ENCODE measurements at regions not wholly inside any gene's neighbourhood (a gene's known extent, or its start where the extent isn't known, plus 50 kb on each side); places are given as distances from the start of the nearest gene placed in this dataset.

- no peak overlapping the region for H3K27ac ChIP-seq (ENCODE audit: low read depth, low read length, severe bottlenecking)
- H3K36me3 ChIP-seq (ENCODE audit: control insufficient read depth, insufficient read depth, low read length), result no peaks in the 10 kb centered on the region
- no peaks in the 10 kb centered on the region for H3K9me3 ChIP-seq (ENCODE audit: control insufficient read depth, low read length)
- no peak overlapping the region for H3K4me3 ChIP-seq (ENCODE audit: extremely low read depth, insufficient read depth, low read length, poor library complexity, severe bottlenecking)
- H3K4me1 ChIP-seq (ENCODE audit: control insufficient read depth, insufficient read depth, low read length, poor library complexity, severe bottlenecking), result no peaks in the 10 kb centered on the region
- WGBS, 2 experiments (ENCODE audit: insufficient coverage in 2 of 2), result 86% methylated on average over 1 of the region's 3 CpGs; no CpG with 5 or more reads in 1 of the 2 experiments
These were observed 708.5 kb upstream of the SORCS1 start for GRCh38 chr10:107873007-107873406.

GRCh38 chr10:107865691-107866090 is 701.2 kb upstream of the SORCS1 start:
- H3K27ac ChIP-seq (ENCODE audit: low read depth, low read length, severe bottlenecking), result no peak overlapping the region
- WGBS, 2 experiments (ENCODE audit: insufficient coverage in 2 of 2), result 85 to 100% methylated on average over 2 of the region's 6 CpGs

GRCh38 chr10:107859065-107859464 is 694.6 kb upstream of the SORCS1 start:
- H3K36me3 ChIP-seq (ENCODE audit: control insufficient read depth, insufficient read depth, low read length), result no peaks in the 10 kb centered on the region
- no peaks in the 10 kb centered on the region for H3K9me3 ChIP-seq (ENCODE audit: control insufficient read depth, low read length)
- WGBS, 2 experiments (ENCODE audit: insufficient coverage in 2 of 2), result 75 to 100% methylated on average over 3 to 4 of the region's 5 CpGs
- no peak overlapping the region for H3K27ac ChIP-seq (ENCODE audit: low read depth, low read length, severe bottlenecking)
- no peaks in the 10 kb centered on the region for H3K4me1 ChIP-seq (ENCODE audit: control insufficient read depth, insufficient read depth, low read length, poor library complexity, severe bottlenecking)
- H3K4me3 ChIP-seq (ENCODE audit: extremely low read depth, insufficient read depth, low read length, poor library complexity, severe bottlenecking), result no peak overlapping the region

More at GRCh38 chr10:107865691-107866090, 701.2 kb upstream of the SORCS1 start:
- Histone ChIP-seq H3K4me1 (ENCODE audit: control insufficient read depth, insufficient read depth, low read length, poor library complexity, severe bottlenecking) (no peaks in the 10 kb centered on the region), H3K9me3 (ENCODE audit: control insufficient read depth, low read length) (no peaks in the 10 kb centered on the region), H3K36me3 (ENCODE audit: control insufficient read depth, insufficient read depth, low read length) (no peaks in the 10 kb centered on the region), H3K4me3 (ENCODE audit: extremely low read depth, insufficient read depth, low read length, poor library complexity, severe bottlenecking) (no peak overlapping the region)

GRCh38 chr10:107856047-107856315 is 691.5 kb upstream of the SORCS1 start:
- H3K4me1 ChIP-seq (ENCODE audit: control insufficient read depth, insufficient read depth, low read length, poor library complexity, severe bottlenecking), result no peaks in the 10 kb centered on the region
- no peak overlapping the region for H3K4me3 ChIP-seq (ENCODE audit: extremely low read depth, insufficient read depth, low read length, poor library complexity, severe bottlenecking)
- H3K27ac ChIP-seq (ENCODE audit: low read depth, low read length, severe bottlenecking), result no peak overlapping the region
- H3K9me3 ChIP-seq (ENCODE audit: control insufficient read depth, low read length), result no peaks in the 10 kb centered on the region
- no peaks in the 10 kb centered on the region for H3K36me3 ChIP-seq (ENCODE audit: control insufficient read depth, insufficient read depth, low read length)

DNA sequence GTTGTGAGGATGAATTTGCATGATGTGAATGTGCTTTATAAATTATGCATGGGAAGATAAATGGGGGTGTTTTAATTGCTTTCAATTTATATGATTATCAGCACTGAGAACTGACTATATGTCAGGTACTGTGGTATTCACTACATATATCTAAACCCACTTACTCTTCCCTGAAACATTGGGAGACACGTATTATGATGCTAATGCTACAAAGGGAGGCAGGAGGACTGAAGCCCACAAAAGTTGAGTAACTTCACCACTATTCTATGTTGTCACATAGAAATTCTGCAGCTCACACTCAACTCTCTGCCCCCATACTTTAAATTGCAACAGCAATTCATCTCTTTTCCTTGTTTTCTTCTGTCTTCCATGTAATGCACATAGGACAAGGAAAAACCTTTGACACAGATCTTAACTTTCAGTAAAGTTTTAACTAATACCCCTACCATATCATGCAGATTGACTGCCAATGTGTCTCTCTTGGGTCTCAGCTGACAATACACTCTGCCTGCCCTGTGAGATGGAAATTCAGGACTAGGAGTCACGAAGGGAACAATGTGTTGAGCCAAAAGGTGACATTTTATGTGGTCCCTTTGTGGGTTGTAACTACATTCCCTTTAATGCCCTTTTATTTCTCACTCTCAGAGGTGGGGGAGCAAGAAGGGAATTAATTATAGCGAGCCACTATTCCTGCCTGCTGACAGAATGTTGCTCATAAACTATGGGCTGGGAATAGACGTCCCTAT is 691.0 kb upstream of the SORCS1 start:
- H3K27ac ChIP-seq (ENCODE audit: low read depth, low read length, severe bottlenecking), result no peak overlapping the region
- WGBS, 2 experiments (ENCODE audit: insufficient coverage in 2 of 2), result 100% methylated on average over 2 of the region's 4 CpGs; no CpG with 5 or more reads in 1 of the 2 experiments
- H3K4me3 ChIP-seq (ENCODE audit: extremely low read depth, insufficient read depth, low read length, poor library complexity, severe bottlenecking), result no peak overlapping the region

GRCh38 chr10:107848726-107849360 is 684.3 kb upstream of the SORCS1 start:
- Histone ChIP-seq H3K27ac (ENCODE audit: low read depth, low read length, severe bottlenecking) (no peak overlapping the region), H3K36me3 (ENCODE audit: control insufficient read depth, insufficient read depth, low read length) (no peaks in the 10 kb centered on the region), H3K9me3 (ENCODE audit: control insufficient read depth, low read length) (no peaks in the 10 kb centered on the region), H3K4me1 (ENCODE audit: control insufficient read depth, insufficient read depth, low read length, poor library complexity, severe bottlenecking) (no peaks in the 10 kb centered on the region), H3K4me3 (ENCODE audit: extremely low read depth, insufficient read depth, low read length, poor library complexity, severe bottlenecking) (no peak overlapping the region)
- 97% methylated on average over 3 to 5 of the region's 8 CpGs for WGBS, 2 experiments (ENCODE audit: insufficient coverage in 2 of 2)

More for the DNA sequence above, 691.0 kb upstream of the SORCS1 start:
- Histone ChIP-seq H3K36me3 (ENCODE audit: control insufficient read depth, insufficient read depth, low read length) (no peaks in the 10 kb centered on the region), H3K4me1 (ENCODE audit: control insufficient read depth, insufficient read depth, low read length, poor library complexity, severe bottlenecking) (no peaks in the 10 kb centered on the region), H3K9me3 (ENCODE audit: control insufficient read depth, low read length) (no peaks in the 10 kb centered on the region)

- no CpG with 5 or more reads among the region's 2 CpGs for WGBS, 2 experiments (ENCODE audit: insufficient coverage in 2 of 2)
- no peaks in the 10 kb centered on the region for H3K4me1 ChIP-seq (ENCODE audit: control insufficient read depth, insufficient read depth, low read length, poor library complexity, severe bottlenecking)
- no peak overlapping the region for H3K27ac ChIP-seq (ENCODE audit: low read depth, low read length, severe bottlenecking)
- H3K4me3 ChIP-seq (ENCODE audit: extremely low read depth, insufficient read depth, low read length, poor library complexity, severe bottlenecking), result no peak overlapping the region
- no peaks in the 10 kb centered on the region for H3K9me3 ChIP-seq (ENCODE audit: control insufficient read depth, low read length)
- H3K36me3 ChIP-seq (ENCODE audit: control insufficient read depth, insufficient read depth, low read length), result no peaks in the 10 kb centered on the region
These were observed 683.1 kb upstream of the SORCS1 start for GRCh38 chr10:107847620-107848019.

DNA sequence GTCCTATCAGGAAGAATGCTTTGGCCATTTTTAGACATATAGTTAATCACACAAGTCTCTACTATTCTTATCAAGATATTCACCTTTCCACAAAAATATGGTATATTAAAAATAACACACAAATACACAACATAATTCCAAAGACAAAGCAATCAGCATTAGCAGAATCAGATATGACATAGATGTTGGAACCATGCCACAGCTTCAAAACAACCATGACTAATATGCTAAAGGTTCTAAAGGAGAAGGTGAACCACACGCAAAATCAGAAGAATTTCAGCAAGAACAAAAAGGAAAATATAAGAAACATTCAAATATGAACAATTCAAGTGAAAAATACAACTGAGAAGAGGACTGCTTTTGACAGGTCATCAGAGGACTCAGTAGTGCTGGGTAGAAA is 670.2 kb upstream of the SORCS1 start:
- no CpG with 5 or more reads among the region's 1 CpG for WGBS, 2 experiments (ENCODE audit: insufficient coverage in 2 of 2)

GRCh38 chr10:107831772-107832171 is 667.3 kb upstream of the SORCS1 start:
- no peak overlapping the region for H3K4me3 ChIP-seq (ENCODE audit: extremely low read depth, insufficient read depth, low read length, poor library complexity, severe bottlenecking)
- no peaks in the 10 kb centered on the region for H3K4me1 ChIP-seq (ENCODE audit: control insufficient read depth, insufficient read depth, low read length, poor library complexity, severe bottlenecking)
- H3K9me3 ChIP-seq (ENCODE audit: control insufficient read depth, low read length), result no peaks in the 10 kb centered on the region
- H3K36me3 ChIP-seq (ENCODE audit: control insufficient read depth, insufficient read depth, low read length), result no peaks in the 10 kb centered on the region
- H3K27ac ChIP-seq (ENCODE audit: low read depth, low read length, severe bottlenecking), result no peak overlapping the region
- no CpG with 5 or more reads among the region's 2 CpGs for WGBS, 2 experiments (ENCODE audit: insufficient coverage in 2 of 2)

More for the DNA sequence above, 670.2 kb upstream of the SORCS1 start:
- Histone ChIP-seq H3K36me3 (ENCODE audit: control insufficient read depth, insufficient read depth, low read length) (no peaks in the 10 kb centered on the region), H3K4me3 (ENCODE audit: extremely low read depth, insufficient read depth, low read length, poor library complexity, severe bottlenecking) (no peak overlapping the region), H3K27ac (ENCODE audit: low read depth, low read length, severe bottlenecking) (no peak overlapping the region), H3K9me3 (ENCODE audit: control insufficient read depth, low read length) (no peaks in the 10 kb centered on the region), H3K4me1 (ENCODE audit: control insufficient read depth, insufficient read depth, low read length, poor library complexity, severe bottlenecking) (no peaks in the 10 kb centered on the region)

GRCh38 chr10:107829161-107829560 is 664.7 kb upstream of the SORCS1 start:
- Histone ChIP-seq H3K27ac (ENCODE audit: low read depth, low read length, severe bottlenecking) (no peak overlapping the region), H3K36me3 (ENCODE audit: control insufficient read depth, insufficient read depth, low read length) (no peaks in the 10 kb centered on the region), H3K4me1 (ENCODE audit: control insufficient read depth, insufficient read depth, low read length, poor library complexity, severe bottlenecking) (no peaks in the 10 kb centered on the region), H3K9me3 (ENCODE audit: control insufficient read depth, low read length) (no peaks in the 10 kb centered on the region), H3K4me3 (ENCODE audit: extremely low read depth, insufficient read depth, low read length, poor library complexity, severe bottlenecking) (no peak overlapping the region)
- no CpG with 5 or more reads among the region's 3 CpGs for WGBS, 2 experiments (ENCODE audit: insufficient coverage in 2 of 2)

DNA sequence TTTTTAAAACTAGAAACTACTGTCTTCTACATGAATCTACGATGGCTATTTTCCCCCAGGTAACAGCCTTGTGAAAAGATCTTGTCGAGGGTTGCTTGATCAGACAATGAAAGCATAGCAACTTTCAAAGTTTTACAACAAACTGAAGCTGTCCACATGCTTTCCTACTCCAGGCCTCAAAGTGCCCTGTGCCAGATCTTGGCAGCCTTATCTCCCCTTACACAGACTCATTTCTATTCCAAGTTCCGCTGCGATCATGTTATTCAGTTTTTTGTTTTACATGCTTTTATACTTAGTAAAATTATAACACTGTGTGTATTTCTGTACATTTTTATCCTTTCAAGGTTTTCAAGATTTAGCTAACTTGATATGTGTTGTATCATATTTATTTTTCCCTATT is 661.7 kb upstream of the SORCS1 start:
- WGBS, 2 experiments (ENCODE audit: insufficient coverage in 2 of 2), result 87 to 96% methylated on average over 2 of the region's 4 CpGs
- no peak overlapping the region for H3K27ac ChIP-seq (ENCODE audit: low read depth, low read length, severe bottlenecking)
- no peaks in the 10 kb centered on the region for H3K9me3 ChIP-seq (ENCODE audit: control insufficient read depth, low read length)
- H3K4me1 ChIP-seq (ENCODE audit: control insufficient read depth, insufficient read depth, low read length, poor library complexity, severe bottlenecking), result no peaks in the 10 kb centered on the region
- no peaks in the 10 kb centered on the region for H3K36me3 ChIP-seq (ENCODE audit: control insufficient read depth, insufficient read depth, low read length)
- H3K4me3 ChIP-seq (ENCODE audit: extremely low read depth, insufficient read depth, low read length, poor library complexity, severe bottlenecking), result no peak overlapping the region

Measured in mesodermal cell (in vitro differentiated cells).